PC-3 (cell line): ENCODE measurements at regions not wholly inside any gene's neighbourhood (a gene's known extent, or its start where the extent isn't known, plus 50 kb on each side); places are given as distances from the start of the nearest gene placed in this dataset.
A peak's percentile ranks its signal among the peaks of the same experiment; 100 is the strongest.

Source experiments
- ATAC-seq: fragments of 200-7000 bp; cut with Tn5 transposase; 2 replicates; pipeline ENCODE4 v1.9.1; 2020; ENCODE audit warnings: mild to moderate bottlenecking, moderate library complexity
- BruUV-seq: library from RNA; stranded (reverse); fragments of 400-500 nt; replicated peaks from 2 replicates; lab custom pipeline; 2021; lab: Mats Ljungman, UMichigan
- CTCF ChIA-PET: fragments of 300-600 bp; sonication (Branson Sonifier 250); formaldehyde crosslinking; loops from one replicate; lab custom pipeline; 2022; ENCODE audit warnings: antibody characterized with exemption; lab: Charles Lee
- POLR2A ChIA-PET: fragments of 300-600 bp; sonication (Branson Sonifier 250); formaldehyde crosslinking; loops from one replicate; lab custom pipeline; 2022; ENCODE audit warnings: antibody characterized with exemption; ENCODE audit not compliant: unreplicated experiment; lab: Charles Lee
- DNase-seq: peaks from one replicate; pipeline ENCODE4 v3.0.0-alpha.2; 2015
- H2AFZ ChIP-seq: fragments of 300-600 bp; sonication (generic); 2 replicates; pipeline ENCODE4 v1.6.0; 2016; ENCODE audit warnings: antibody characterized with exemption, low read length
- H3F3A ChIP-seq: fragments of 300-600 bp; sonication (generic); one replicate; pipeline ENCODE4 v1.6.0; 2017; ENCODE audit warnings: antibody characterized with exemption, low read length, control low read depth, mild to moderate bottlenecking; ENCODE audit not compliant: unreplicated experiment
- H3K27ac ChIP-seq: fragments of 300-600 bp; sonication (generic); 2 replicates; pipeline ENCODE4 v1.5.1; 2016; ENCODE audit warnings: mild to moderate bottlenecking, low read length
- H3K27me3 ChIP-seq: fragments of 300-600 bp; sonication (generic); 2 replicates; pipeline ENCODE4 v1.6.1; 2016; ENCODE audit warnings: low read length, mixed read lengths
- H3K36me3 ChIP-seq: fragments of 300-600 bp; sonication (generic); 2 replicates; pipeline ENCODE4 v1.6.1; 2016; ENCODE audit warnings: low read depth, mixed run types, low read length, mixed read lengths
- H3K4me1 ChIP-seq: fragments of 300-600 bp; sonication (generic); 2 replicates; pipeline ENCODE4 v1.5.1; 2016; ENCODE audit warnings: low read length; ENCODE audit not compliant: insufficient read depth
- H3K4me2 ChIP-seq: fragments of 300-600 bp; sonication (generic); 2 replicates; pipeline ENCODE4 v1.6.0; 2016; ENCODE audit warnings: low read length
- H3K4me3 ChIP-seq: fragments of 300-600 bp; sonication (generic); 2 replicates; pipeline ENCODE4 v1.5.1; 2016; ENCODE audit warnings: mild to moderate bottlenecking, low read length, mixed read lengths
- H3K79me2 ChIP-seq: fragments of 300-600 bp; sonication (generic); 2 replicates; pipeline ENCODE4 v1.6.1; 2017; ENCODE audit warnings: low read length, mixed read lengths
- H3K9ac ChIP-seq: fragments of 300-600 bp; sonication (generic); 2 replicates; pipeline ENCODE4 v1.6.0; 2016; ENCODE audit warnings: mild to moderate bottlenecking, low read length
- H3K9me2 ChIP-seq: fragments of 300-600 bp; sonication (generic); replicated peaks from 2 replicates; pipeline ENCODE4 v1.6.1; 2016; ENCODE audit warnings: mixed run types, low read length, mixed read lengths
- H3K9me3 ChIP-seq: fragments of 300-600 bp; sonication (generic); 2 replicates; pipeline ENCODE4 v1.6.1; 2016; ENCODE audit warnings: low read length, mixed read lengths
- H4K20me1 ChIP-seq: fragments of 300-600 bp; sonication (generic); 2 replicates; pipeline ENCODE4 v1.6.1; 2016; ENCODE audit warnings: low read length, mixed read lengths
- EZH2 ChIP-seq: fragments of 300-600 bp; sonication (generic); IDR thresholded peaks from one replicate; pipeline ENCODE4 v1.6.1; 2017; ENCODE audit warnings: antibody characterized with exemption, mild to moderate bottlenecking, low read length; ENCODE audit not compliant: unreplicated experiment
- EZH2phosphoT487 ChIP-seq: fragments of 300-600 bp; sonication (generic); IDR thresholded peaks from 2 replicates; pipeline ENCODE4 v1.6.1; 2018; ENCODE audit warnings: mild to moderate bottlenecking, antibody characterized with exemption, low read length, borderline replicate concordance
- intact Hi-C: fragments of 100-400 bp; cut with micrococcal nuclease; formaldehyde crosslinking; loops from 2 replicates; pipeline ENCODE4 v1.9.0; 2023
- TF ChIP-seq, protein P1 (sequence below): fragments of 300-600 bp; sonication (generic); conservative IDR thresholded peaks from 2 replicates; pipeline ENCODE4 v1.5.1; 2017; ENCODE audit warnings: antibody characterized with exemption, low read depth, mild to moderate bottlenecking, low read length

DNA sequence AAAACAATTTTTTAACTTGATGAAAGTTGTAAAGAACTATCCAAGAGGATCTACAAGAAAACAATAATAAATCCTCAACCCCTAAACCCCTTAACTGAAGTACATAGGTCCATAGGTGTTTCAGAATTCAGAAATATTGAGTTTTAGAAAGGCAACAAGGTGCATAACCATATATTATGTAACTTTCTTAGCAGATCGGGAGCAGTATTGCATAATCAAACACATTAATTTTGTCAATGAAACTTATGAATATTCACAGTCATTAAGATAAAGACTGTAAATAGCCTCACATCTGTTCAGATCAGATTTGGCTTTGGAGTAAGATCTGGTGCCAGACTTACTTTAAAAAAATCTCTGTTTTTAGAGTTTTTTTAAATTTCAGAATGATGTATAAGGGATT lies 647.1 kb upstream of the FLRT2 start:
- CTCF ChIA-PET = no interaction called here
- no peaks in the 10 kb centered on the region for H3K79me2 ChIP-seq
- no peaks in the 10 kb centered on the region for H3F3A ChIP-seq
- no peak overlapping the region for H3K27ac ChIP-seq
- H3K36me3 ChIP-seq = no peaks in the 10 kb centered on the region
- H3K27me3 ChIP-seq = no peaks in the 10 kb centered on the region
- no peak overlapping the region for H2AFZ ChIP-seq
- H3K4me1 ChIP-seq = no peaks in the 10 kb centered on the region
- ATAC-seq = no peak
- DNase-seq = no peak
- no peak overlapping the region for H3K9ac ChIP-seq
- no peak overlapping the region for H3K4me2 ChIP-seq
- intact Hi-C loops = no loop called here
- BruUV-seq = no TSS peak
- POLR2A ChIA-PET = no interaction called here
- H3K9me2 ChIP-seq = no peaks in the 10 kb centered on the region
- no peak for TF ChIP-seq EZH2
- TF ChIP-seq, protein P1, sequence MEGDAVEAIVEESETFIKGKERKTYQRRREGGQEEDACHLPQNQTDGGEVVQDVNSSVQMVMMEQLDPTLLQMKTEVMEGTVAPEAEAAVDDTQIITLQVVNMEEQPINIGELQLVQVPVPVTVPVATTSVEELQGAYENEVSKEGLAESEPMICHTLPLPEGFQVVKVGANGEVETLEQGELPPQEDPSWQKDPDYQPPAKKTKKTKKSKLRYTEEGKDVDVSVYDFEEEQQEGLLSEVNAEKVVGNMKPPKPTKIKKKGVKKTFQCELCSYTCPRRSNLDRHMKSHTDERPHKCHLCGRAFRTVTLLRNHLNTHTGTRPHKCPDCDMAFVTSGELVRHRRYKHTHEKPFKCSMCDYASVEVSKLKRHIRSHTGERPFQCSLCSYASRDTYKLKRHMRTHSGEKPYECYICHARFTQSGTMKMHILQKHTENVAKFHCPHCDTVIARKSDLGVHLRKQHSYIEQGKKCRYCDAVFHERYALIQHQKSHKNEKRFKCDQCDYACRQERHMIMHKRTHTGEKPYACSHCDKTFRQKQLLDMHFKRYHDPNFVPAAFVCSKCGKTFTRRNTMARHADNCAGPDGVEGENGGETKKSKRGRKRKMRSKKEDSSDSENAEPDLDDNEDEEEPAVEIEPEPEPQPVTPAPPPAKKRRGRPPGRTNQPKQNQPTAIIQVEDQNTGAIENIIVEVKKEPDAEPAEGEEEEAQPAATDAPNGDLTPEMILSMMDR = no peak
- no peak for TF ChIP-seq EZH2phosphoT487
- no peaks in the 10 kb centered on the region for H4K20me1 ChIP-seq
- H3K9me3 ChIP-seq = peaks cover 14% of the 10 kb centered on the region; the same call in 1 of the 2 replicates
- no peak overlapping the region for H3K4me3 ChIP-seq

DNA sequence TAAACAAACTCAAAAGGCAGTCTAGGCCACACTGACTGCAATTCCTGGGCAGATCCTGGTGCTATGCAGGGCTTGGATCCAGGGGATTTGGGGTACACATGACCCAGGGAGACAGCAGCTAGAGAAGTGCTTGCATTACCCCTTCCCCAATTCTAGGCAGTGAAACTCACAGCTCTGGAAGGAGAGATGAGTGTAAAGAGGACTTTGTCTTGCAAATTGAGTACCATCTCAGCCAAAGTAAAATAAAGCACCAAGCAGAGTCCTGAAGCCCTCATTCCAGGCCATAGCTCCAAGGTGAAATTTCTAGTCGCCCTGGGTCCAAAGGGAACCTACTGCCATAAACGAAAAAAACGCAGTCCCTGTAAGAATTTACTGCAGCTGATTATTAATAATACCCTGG lies 644.9 kb upstream of the FLRT2 start:
- no peaks in the 10 kb centered on the region for H3K9me2 ChIP-seq
- intact Hi-C loops = no loop called here
- H3F3A ChIP-seq = no peaks in the 10 kb centered on the region
- peaks cover 13% of the 10 kb centered on the region; the same call in 1 of the 2 replicates for H3K9me3 ChIP-seq
- no peaks in the 10 kb centered on the region for H3K79me2 ChIP-seq
- no peak overlapping the region for H3K4me3 ChIP-seq
- no peaks in the 10 kb centered on the region for H4K20me1 ChIP-seq
- ChIA-PET CTCF (no interaction called here), POLR2A (no interaction called here)
- no peaks in the 10 kb centered on the region for H3K36me3 ChIP-seq
- H3K27me3 ChIP-seq = no peaks in the 10 kb centered on the region
- no peak overlapping the region for H2AFZ ChIP-seq
- no TSS peak for BruUV-seq
- no peak for TF ChIP-seq EZH2phosphoT487
- TF ChIP-seq, protein P1 = no peak
- no peak overlapping the region for H3K27ac ChIP-seq
- no peak overlapping the region for H3K9ac ChIP-seq
- DNase-seq (no peak), ATAC-seq (no peak)
- H3K4me1 ChIP-seq = no peaks in the 10 kb centered on the region
- H3K4me2 ChIP-seq = no peak overlapping the region

DNA sequence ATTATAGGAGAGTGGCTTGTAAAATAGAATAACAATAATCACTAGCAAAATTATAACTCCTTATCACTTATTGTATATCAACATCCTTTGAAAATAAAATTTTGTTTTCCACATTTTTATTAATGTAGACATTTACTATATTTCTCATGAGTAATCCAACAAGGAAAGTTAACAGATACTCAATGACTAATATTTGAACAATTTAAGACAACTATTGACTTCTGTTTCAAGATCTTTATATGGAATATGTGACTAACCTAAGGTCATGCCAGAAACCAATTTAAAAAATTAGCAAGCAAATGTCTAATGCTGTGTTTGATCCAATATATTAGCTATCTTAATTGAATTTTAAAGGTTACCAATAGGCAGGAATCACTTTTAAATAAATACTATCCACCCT lies 638.5 kb upstream of the FLRT2 start:
- Histone ChIP-seq H3K9me3 (peaks cover 19% of the 10 kb centered on the region; the same call in 1 of the 2 replicates), H3K27me3 (no peaks in the 10 kb centered on the region), H3F3A (no peaks in the 10 kb centered on the region), H3K9me2 (no peaks in the 10 kb centered on the region), H3K4me3 (no peak overlapping the region), H4K20me1 (no peaks in the 10 kb centered on the region), H3K79me2 (no peaks in the 10 kb centered on the region), H3K4me2 (no peak overlapping the region), H3K36me3 (no peaks in the 10 kb centered on the region), H3K9ac (no peak overlapping the region), H3K4me1 (no peaks in the 10 kb centered on the region), H3K27ac (peak overlapping the region; percentile 2; the same call in 1 of the 2 replicates), H2AFZ (no peak overlapping the region)
- TF ChIP-seq EZH2 (no peak), EZH2phosphoT487 (no peak)
- TF ChIP-seq, protein P1 = no peak
- intact Hi-C loops = no loop called here
- ChIA-PET POLR2A (no interaction called here), CTCF (no interaction called here)
- ATAC-seq (no peak), DNase-seq (peak; percentile 31)
- BruUV-seq = no TSS peak
